GM23248 (cell line): ENCODE measurements at regions not wholly inside any gene's neighbourhood (a gene's known extent, or its start where the extent isn't known, plus 50 kb on each side); places are given as distances from the start of the nearest gene placed in this dataset.

Experiments used
- EZH2 ChIP-seq: fragments of 200-600 bp; sonication (generic); IDR thresholded peaks from 2 replicates; pipeline ENCODE4 v1.6.1; 2018; ENCODE audit warnings: antibody characterized with exemption, mild to moderate bottlenecking; ENCODE audit not compliant: insufficient read depth, poor library complexity, severe bottlenecking
- EZH2phosphoT487 ChIP-seq: fragments of 200-600 bp; sonication (generic); IDR thresholded peaks from 2 replicates; pipeline ENCODE4 v1.6.1; 2018; ENCODE audit warnings: antibody characterized with exemption, moderate library complexity, mild to moderate bottlenecking, low read depth; ENCODE audit not compliant: insufficient read depth

- no peak for TF ChIP-seq EZH2phosphoT487
- no peak for TF ChIP-seq EZH2
Measured at GRCh38 chr12:67820694-67821093, 168.6 kb upstream of the IFNG-AS1 start.
